Kasumi-1 (cell line): ENCODE measurements at regions not wholly inside any gene's neighbourhood (a gene's known extent, or its start where the extent isn't known, plus 50 kb on each side); places are given as distances from the start of the nearest gene placed in this dataset.

Experiments used
- DNase-seq, 2 experiments: peaks; one replicate each; lab custom pipeline; 2025; lab: John Stamatoyannopoulos, UW

GRCh38 chr18:55090564-55091188, 131.4 kb upstream of the CCDC68 start:
- no peak for DNase-seq

DNA sequence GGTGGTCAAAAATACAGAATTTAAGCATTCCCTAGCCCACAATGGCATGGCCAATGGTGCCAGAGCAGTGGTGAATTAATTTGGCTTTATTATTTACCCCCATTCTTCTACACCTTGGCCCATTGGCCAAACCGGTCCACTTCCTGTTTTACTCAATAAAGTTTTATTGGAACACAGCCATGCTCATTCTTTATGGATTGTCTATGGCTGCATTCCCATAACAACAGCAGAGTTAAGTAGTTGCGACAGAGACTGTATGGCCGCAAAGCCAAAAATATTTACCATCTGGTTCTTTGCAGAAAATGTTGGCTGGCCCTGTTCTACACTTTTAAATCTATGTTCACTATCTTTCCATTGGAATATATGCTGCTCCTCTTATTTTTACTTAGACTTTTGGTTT, 130.3 kb upstream of the CCDC68 start:
- DNase-seq = no peak

DNA sequence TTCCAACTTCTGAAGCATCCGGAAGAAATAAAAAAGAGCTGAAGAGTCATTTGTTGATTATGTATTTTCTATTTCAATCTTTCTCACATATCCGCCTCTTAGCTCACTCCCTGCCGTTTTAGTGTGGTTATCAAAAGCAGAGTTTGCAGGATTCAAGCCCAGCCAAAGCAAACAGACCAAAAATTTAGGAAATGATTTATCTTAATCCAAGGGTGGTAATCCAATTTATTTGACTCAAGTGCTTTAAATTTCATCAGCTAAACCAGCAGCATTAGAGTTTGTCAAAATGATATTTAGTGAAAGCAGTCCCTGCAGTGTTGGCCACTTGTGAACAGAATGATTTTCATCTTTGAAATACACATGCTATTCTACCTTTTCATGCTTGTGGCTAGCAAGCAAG, 129.3 kb upstream of the CCDC68 start:
- DNase-seq = no peak

DNA sequence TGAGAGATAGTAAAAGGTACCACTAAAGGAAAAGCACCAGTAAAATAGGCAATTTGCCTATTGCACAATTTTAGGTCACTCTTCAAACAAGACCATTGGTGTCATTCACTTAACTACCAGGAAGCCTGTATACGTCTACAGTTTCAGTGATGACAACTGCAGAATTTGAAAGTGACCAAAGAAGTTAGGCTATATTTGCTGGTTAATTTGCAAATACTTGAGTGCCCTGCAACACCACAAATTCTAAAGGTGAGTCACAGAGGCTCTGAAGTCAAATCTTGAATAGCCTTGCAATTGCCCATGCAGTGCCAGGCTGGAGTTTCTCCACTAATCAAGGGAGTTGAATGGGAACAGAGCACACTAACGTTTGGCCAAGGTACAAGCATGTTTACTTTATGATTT, 128.7 kb upstream of the CCDC68 start:
- no peak for DNase-seq

DNA sequence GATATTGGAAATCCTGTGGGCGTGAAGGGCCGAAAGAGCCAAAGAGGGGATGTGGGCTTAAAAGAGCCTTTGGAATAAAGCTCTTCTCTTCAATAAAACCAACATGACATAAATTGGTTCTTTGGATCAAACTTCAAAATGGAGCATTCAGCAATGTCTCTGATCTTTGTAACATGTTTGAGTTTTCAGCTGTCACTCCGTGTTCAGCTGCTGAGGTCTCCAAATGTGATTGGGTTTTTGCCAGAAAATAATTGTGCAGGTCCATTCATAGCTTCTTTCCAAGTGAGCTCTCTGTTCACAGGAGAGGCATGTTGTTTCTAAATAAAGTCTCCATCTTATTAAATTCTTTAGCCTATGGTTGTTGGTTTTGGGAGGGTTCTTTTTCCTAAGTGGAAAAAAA, 127.6 kb upstream of the CCDC68 start:
- DNase-seq = no peak

- no peak for DNase-seq
Observed at GRCh38 chr18:55085557-55086285, 126.5 kb upstream of the CCDC68 start.

DNA sequence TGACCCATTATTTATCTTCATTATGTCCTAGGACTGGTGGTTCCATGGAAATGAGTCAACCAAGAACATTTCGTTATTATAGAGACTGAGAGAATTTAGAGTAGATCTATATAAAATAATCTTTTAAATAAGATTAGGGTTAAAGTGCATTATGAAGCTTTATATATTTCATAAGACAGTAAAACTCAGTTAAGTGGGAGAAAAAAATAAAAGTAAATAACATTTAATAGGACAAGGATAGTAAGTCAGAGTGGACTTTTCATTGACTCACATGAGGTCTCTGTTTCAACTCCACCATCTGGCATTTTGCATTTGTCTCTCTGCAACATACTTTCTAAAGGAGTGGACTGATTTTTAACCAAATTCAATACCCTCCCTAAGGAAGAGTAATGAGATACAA, 125.3 kb upstream of the CCDC68 start:
- DNase-seq = no peak

DNA sequence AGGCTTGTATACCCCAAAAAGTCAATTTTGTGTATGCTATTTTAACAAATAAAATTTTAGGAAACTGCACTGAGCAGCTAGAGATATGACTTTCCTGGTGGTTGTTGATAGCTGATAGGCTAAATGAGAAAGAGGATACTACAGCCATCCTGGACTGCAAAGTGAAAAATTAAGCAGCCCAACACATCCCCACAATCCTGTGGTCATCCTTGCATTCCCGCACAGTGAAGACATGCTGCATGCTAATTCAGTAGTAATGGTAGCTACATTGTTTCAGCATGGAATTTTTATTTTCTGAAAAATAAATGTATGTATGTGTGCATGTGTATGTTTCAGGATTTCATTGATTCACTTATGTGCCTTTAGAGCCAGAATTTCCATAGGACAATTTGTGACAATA, 124.2 kb upstream of the CCDC68 start:
- no peak for DNase-seq

GRCh38 chr18:55079481-55080355, 120.5 kb upstream of the CCDC68 start:
- DNase-seq = no peak

DNA sequence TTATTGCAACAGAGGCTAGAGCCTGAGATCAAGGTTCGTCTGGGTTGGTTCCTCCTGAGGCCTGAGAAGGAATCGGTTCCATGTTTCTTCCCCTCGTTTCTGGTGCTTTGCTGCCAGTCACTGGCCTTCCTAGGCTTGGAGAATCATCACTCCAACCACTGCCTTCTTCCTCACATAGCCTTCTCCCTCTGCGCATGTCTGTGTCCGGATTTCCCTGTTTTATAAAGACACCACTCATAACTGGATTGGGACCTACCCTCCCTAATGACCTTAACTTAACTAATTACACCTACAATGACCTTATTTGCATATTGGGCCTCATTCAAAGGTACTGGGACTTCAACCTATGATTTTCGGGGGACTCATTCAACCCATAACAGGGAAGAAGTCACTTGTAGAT, 119.8 kb upstream of the CCDC68 start:
- DNase-seq = no peak

GRCh38 chr18:55078303-55078932, 119.2 kb upstream of the CCDC68 start:
- no peak for DNase-seq

DNA sequence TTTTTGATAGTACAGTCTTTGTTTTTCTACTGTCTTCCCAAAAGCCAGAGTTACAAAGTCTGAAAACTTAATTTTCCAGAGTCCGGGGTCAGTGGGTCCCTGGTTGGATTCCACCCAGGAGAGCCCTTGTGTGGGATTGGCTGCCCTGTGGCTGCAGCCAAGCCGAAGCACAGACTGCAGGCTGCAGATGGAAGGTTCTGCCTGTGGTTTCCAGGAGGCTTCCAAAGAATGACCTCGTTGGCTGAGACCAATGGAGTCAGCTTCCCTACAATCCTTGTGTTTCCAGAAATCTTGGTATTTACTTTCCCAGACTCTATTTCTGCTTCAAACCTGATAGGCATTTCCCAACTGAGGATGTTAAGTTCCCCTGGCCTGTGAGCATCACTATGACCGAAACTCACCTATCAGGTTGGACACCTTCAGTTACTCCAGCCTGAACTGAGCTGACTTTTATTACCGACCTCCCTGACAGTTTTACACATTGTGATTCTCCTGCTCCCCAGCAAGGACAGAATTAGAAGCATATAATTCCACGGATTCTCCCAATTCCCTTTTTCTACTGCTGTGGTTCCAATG, 117.5 kb upstream of the CCDC68 start:
- DNase-seq = no peak

GRCh38 chr18:55073834-55074233, 114.6 kb upstream of the CCDC68 start:
- no peak for DNase-seq

- no peak for DNase-seq
Observed at GRCh38 chr18:55073116-55073515, 113.9 kb upstream of the CCDC68 start.

DNA sequence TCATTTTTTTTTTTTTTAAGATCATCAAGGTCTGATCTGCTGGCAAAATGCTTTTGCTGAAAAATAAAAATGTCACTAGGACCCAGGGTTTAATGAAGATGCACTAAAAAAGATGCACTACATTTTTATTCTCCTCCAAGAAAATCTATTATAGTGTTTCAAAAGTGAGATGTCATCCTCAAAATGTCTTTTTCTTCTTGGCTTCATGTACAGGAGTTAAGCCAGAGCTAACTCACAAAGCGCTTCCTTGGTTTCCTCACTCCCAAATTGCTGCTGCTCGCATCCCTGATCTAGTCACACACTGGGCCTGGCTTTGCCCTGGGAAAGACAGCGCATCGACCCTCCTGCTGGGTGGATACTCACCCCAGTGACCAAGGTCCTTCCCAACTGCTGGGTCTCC, 113.4 kb upstream of the CCDC68 start:
- no peak for DNase-seq

- DNase-seq = no peak
Observed at GRCh38 chr18:55072181-55072580, 112.9 kb upstream of the CCDC68 start.

DNA sequence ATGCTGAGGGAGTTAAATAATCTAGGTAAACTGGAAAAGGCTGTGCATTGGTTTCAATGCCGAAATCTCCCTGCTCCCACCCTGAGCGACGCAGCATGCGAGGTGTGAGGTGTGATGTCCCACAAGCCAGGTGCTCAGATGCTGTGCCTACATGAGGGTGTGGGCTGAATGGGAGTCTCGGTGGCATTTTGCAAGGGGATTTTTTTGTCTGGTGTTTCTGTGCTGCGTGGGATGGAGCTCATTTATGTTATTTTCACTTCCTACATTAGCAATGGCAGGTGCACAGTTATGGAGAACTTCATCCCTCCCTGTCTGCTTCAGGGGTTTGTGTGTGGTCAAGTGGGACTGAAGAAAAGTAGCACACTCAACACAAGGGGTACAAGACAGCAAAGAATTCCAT, 110.2 kb upstream of the CCDC68 start:
- DNase-seq = no peak

DNA sequence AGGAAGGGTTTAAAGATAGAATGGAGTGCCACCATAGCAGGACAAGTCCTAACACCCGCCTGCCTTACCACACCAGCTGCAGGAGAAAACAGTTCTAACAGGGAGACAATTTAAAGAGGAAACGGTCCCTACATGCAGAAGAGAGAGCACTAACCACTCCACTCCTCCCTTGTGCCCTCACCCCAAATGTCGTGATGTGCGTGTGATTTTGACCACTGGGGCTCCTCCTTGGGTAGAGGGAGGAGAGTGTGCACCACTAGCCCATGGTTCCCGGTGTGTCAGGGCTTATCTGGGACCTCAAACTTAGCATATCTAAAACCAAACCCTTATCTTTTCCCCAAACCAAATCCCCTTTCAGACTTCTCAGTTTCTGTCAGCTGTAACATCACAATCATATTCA, 105.5 kb upstream of the CCDC68 start:
- no peak for DNase-seq

DNA sequence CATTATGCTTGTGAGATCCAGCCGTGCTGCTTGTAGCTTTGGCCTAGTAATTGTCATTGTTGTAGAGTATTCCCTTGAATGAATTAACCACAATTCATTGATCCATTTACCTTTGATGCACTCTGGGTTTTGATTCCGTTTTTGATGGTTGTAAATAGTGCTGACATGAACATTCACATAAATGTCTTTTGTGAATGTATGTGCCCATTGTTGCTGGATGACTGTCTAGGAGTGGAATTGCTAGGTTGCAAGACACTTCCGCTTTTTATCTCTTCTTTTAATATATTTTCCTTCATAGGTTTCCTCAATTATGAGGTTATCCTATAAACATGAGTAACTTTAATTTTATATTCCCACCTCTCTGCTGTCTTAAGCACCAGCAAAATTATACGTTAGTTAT, 104.8 kb upstream of the CCDC68 start:
- DNase-seq = no peak

DNA sequence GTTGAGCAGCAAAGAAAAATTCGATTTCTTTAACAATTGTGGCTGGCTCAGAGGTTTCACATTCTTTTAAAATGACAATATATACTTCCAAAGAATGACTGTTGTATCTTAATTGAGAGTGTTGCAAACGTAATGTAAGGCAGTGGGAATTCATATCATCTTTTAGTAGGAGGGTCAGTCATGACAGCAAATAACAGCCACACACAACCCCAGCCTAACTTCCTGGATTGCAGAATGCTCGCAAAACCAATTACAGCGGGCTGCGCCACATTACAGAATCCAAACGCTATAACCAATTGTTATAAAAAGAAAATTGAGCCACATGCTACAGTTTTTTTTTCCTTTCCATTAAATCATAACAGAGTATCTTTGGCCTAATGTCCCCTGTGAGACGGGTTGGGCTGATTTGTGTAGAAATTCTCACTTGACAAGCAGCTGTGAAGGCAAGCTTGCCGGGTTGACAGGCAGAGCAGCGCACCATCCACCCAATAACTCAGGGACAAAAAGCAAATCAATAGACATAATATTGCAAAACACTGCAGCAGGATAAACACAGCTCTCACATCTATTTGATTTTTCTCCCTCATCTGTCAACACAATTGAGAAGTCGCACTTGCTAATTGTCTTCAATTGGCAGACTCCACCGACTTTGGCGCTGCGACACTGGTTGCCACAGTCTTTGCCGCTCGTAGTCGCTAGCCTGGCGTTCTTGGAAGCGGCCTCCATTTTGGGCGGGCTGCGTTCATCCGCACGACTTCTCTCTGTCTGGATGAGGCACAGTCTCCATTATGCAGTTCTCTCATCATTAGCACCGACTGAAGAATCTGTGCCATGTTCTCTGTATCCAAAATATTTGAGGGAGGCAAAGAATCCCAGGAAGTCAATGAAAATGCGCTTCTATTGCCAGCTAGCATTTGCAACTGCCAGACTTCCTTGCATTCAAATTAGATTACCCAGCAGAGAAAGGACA, 95.0 kb upstream of the CCDC68 start:
- DNase-seq = no peak

DNA sequence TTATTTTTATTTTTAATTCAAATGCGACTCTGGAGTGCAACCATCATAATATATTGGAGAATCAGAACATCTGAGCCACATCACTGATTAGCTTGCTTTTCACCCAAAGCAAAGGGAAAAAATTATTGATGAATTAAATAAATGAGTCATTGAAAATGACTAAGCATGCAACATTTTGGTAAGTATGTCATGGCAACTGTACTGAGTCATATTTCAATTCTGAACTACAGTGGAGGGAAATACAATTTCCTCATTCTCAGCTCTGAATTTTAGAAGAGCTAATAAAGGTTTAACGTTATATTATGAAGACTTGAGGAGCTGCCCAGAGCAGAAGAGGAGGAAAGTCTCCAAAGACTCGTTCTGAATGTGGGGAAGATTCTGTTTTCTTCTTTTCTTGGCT, 89.6 kb upstream of the CCDC68 start:
- DNase-seq = peak; percentile 4 to 5
